ENCODE measurements at regions not wholly inside any gene's neighbourhood (a gene's known extent, or its start where the extent isn't known, plus 50 kb on each side); places are given as distances from the start of the nearest gene placed in this dataset.

DNA sequence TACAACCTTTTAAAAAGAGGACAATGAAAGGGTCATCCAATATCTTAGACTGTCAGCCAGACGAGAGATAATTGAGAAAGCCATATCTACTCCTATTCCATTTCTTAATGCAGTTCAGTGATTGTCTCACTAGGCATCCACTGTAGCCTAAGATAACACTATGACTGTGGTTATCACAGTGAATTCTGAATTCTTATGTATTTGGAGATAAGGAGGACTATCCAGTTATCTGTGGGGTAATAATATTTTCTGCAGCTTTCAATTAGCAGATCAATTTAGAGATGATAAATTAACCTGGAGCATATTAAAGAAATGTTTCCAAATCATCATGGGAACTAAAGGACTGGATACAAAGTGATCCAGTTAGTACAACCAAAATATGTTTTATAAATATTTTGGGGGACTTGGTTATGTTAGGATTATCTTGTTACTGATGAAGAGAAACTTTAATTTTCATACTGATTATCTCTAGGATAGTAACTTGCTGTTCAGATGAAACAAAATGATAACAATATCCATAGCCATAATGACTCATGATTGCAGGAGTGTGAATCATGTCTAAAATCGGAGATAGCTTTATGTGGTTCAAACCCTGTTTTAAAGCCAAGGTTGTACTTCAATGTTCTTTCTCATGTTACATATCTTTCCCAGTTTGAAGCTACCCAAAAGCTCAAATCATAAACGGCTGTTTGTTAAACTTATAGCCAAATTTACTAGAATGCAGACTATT, 1152.0 kb downstream of the HACE1 start:
- TF ChIP-seq, protein P1, sequence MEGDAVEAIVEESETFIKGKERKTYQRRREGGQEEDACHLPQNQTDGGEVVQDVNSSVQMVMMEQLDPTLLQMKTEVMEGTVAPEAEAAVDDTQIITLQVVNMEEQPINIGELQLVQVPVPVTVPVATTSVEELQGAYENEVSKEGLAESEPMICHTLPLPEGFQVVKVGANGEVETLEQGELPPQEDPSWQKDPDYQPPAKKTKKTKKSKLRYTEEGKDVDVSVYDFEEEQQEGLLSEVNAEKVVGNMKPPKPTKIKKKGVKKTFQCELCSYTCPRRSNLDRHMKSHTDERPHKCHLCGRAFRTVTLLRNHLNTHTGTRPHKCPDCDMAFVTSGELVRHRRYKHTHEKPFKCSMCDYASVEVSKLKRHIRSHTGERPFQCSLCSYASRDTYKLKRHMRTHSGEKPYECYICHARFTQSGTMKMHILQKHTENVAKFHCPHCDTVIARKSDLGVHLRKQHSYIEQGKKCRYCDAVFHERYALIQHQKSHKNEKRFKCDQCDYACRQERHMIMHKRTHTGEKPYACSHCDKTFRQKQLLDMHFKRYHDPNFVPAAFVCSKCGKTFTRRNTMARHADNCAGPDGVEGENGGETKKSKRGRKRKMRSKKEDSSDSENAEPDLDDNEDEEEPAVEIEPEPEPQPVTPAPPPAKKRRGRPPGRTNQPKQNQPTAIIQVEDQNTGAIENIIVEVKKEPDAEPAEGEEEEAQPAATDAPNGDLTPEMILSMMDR (IDR thresholded peaks at IDR 0.05; ENCODE audit: insufficient read depth, low read length) = no peak

DNA sequence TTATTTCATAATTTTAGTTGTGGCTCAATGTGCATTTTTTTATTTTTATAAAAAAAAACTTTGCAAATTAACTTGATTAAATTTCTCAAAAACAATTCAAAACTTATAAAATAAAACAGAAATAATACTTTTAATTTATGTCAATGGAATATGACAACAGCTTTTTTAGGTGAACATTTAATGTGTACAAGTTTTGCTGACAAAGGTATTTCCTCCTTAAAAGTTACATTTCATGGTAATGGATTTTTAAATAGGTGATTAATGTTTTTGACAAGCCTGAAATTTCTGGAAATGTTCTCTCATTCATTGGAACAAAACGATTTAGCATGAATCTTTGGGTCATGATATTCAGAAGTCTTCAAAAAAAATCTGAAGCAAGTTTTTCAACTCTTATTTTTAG, 1160.0 kb downstream of the HACE1 start:
- DNase-seq (ENCODE audit: low read depth) = no peak
- TF ChIP-seq, protein P1 (IDR thresholded peaks at IDR 0.05; ENCODE audit: insufficient read depth, low read length) = no peak
- H3K4me3 ChIP-seq (ENCODE audit: low read depth, low read length) = no peak overlapping the region

More for the DNA sequence above, 1152.0 kb downstream of the HACE1 start:
- no peak for DNase-seq (ENCODE audit: low read depth)
- H3K4me3 ChIP-seq (ENCODE audit: low read depth, low read length) = no peak overlapping the region

- TF ChIP-seq, protein P1 (IDR thresholded peaks at IDR 0.05; ENCODE audit: insufficient read depth, low read length) = no peak
- no peak for DNase-seq (ENCODE audit: low read depth)
- no peak overlapping the region for H3K4me3 ChIP-seq (ENCODE audit: low read depth, low read length)
These were observed 1172.3 kb downstream of the HACE1 start for GRCh38 chr6:103687430-103687829.

- no peak for DNase-seq (ENCODE audit: low read depth)
- TF ChIP-seq, protein P1 (IDR thresholded peaks at IDR 0.05; ENCODE audit: insufficient read depth, low read length) = no peak
- no peak overlapping the region for H3K4me3 ChIP-seq (ENCODE audit: low read depth, low read length)
These were observed 1179.6 kb downstream of the HACE1 start for GRCh38 chr6:103680116-103680515.

DNA sequence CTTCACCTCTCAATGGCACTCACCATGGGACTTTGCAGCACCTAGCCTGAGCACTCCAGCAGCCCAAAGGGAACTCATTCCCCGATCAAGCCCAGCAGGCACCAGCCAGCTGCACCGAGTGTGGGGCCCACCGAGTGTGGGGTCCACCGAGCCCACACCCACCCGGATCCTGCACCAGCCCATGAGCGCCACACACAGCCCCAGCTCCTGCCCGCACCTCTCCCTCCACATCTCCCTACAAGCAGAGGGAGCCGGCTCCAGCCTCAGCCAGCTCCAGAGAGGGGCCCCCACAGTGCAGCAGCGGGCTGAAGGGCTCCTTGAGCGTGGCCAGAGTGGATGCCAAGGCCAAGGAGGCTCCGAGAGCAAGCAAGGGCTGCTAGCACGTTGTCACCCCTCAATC, 1182.4 kb downstream of the HACE1 start:
- no peak for DNase-seq (ENCODE audit: low read depth)
- H3K4me3 ChIP-seq (ENCODE audit: low read depth, low read length) = no peak overlapping the region
- TF ChIP-seq, protein P1 (IDR thresholded peaks at IDR 0.05; ENCODE audit: insufficient read depth, low read length) = no peak

DNA sequence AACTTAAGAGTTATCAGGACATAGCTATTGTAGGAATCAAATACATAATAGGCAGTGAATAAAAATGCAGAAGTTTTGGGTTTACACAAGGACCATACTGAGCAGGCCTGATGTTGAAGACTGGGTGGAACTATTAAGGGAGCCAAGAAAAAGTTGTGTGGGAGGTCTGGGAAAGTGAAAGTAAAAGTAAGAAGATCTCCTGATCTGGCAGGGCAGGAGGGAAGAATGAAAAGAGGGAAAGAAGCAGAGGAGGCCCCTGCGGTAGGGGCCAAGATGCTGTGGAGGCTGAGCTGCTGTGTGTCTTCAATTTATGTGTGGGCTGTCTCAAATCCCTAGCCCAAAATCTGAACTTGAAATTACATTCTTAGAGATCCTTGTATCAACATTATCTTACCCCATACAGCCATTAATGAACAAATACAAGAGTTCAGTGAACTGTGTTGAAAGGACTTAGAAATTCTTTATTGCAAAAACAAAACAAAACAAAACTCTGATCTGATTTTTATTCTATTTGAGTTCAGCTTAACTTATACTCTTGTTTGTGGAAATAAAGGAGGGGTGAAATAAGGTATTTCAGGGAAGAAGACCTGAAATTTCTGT, 1183.8 kb downstream of the HACE1 start:
- H3K4me3 ChIP-seq (ENCODE audit: low read depth, low read length) = no peak overlapping the region
- TF ChIP-seq, protein P1 (IDR thresholded peaks at IDR 0.05; ENCODE audit: insufficient read depth, low read length) = no peak
- DNase-seq (ENCODE audit: low read depth) = no peak
